ENCODE measurements at regions not wholly inside any gene's neighbourhood (a gene's known extent, or its start where the extent isn't known, plus 50 kb on each side); places are given as distances from the start of the nearest gene placed in this dataset.

GRCh38 chr10:118523775-118524174 lies 71.7 kb downstream of the PRLHR start:
- DNase-seq (no peak), ATAC-seq (no peak)
- WGBS (ENCODE audit: insufficient coverage, low coverage, low lambda C conversion rate, missing lambda C conversion rate) = 22% methylated on average over 2 of the region's 2 CpGs
- H3K4me3 ChIP-seq = no peak overlapping the region
- no peaks in the 10 kb centered on the region for H3K4me1 ChIP-seq
- H3K36me3 ChIP-seq = no peaks in the 10 kb centered on the region
- no peaks in the 10 kb centered on the region for H3K27me3 ChIP-seq
- no peak overlapping the region for H3K27ac ChIP-seq
- intact Hi-C loops (cut with DNase I) = no loop called here
- TF ChIP-seq, protein P1, sequence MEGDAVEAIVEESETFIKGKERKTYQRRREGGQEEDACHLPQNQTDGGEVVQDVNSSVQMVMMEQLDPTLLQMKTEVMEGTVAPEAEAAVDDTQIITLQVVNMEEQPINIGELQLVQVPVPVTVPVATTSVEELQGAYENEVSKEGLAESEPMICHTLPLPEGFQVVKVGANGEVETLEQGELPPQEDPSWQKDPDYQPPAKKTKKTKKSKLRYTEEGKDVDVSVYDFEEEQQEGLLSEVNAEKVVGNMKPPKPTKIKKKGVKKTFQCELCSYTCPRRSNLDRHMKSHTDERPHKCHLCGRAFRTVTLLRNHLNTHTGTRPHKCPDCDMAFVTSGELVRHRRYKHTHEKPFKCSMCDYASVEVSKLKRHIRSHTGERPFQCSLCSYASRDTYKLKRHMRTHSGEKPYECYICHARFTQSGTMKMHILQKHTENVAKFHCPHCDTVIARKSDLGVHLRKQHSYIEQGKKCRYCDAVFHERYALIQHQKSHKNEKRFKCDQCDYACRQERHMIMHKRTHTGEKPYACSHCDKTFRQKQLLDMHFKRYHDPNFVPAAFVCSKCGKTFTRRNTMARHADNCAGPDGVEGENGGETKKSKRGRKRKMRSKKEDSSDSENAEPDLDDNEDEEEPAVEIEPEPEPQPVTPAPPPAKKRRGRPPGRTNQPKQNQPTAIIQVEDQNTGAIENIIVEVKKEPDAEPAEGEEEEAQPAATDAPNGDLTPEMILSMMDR (IDR thresholded peaks at IDR 0.05) = no peak
- TF ChIP-seq POLR2A (IDR thresholded peaks at IDR 0.05) = no peak
- H3K9me3 ChIP-seq = no peaks in the 10 kb centered on the region

DNA sequence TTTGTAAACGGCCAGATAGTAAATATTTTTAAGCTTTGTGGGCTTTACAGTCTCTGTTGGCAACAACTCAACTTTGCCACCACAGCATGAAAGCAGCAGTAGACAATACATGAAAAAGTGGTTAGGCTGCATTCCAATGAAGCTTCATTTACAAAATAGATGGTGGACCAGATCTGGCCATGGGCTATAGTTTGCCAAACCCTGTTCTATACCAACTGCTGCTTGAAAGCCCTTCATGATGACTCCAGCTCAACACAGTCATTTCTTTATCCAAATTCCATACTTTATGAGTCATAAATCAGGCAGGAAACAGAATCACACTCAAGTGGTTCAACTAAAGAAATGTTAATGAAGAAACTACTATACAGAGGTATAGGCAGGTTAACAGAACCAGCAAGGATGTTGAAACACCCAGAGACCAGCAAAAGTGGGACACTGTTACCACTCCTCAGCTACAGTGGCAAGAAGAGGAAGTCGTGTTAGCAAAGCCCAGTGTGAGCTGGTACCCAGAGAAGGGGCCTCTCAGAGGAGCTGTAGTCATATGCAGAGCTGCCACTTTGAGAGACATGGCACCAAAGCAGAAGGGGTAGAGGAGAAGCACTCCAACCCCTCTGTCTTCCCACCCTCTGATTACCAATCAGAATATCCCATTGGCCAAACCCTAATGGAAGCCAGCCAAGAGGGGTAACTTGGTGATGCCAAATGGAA lies 72.5 kb downstream of the PRLHR start:
- Histone ChIP-seq H3K27ac (no peak overlapping the region), H3K4me3 (no peak overlapping the region), H3K27me3 (no peaks in the 10 kb centered on the region), H3K36me3 (no peaks in the 10 kb centered on the region), H3K9me3 (no peaks in the 10 kb centered on the region), H3K4me1 (no peaks in the 10 kb centered on the region)
- WGBS (ENCODE audit: insufficient coverage, low coverage, low lambda C conversion rate, missing lambda C conversion rate) = 16% methylated on average over 2 of the region's 2 CpGs
- ATAC-seq (no peak), DNase-seq (no peak)
- intact Hi-C loops (cut with DNase I) = no loop called here
- TF ChIP-seq, protein P1 (IDR thresholded peaks at IDR 0.05) = no peak
- TF ChIP-seq POLR2A (IDR thresholded peaks at IDR 0.05) = no peak

GRCh38 chr10:118521415-118522117 lies 73.9 kb downstream of the PRLHR start:
- H3K9me3 ChIP-seq = no peaks in the 10 kb centered on the region
- no peaks in the 10 kb centered on the region for H3K27me3 ChIP-seq
- H3K4me1 ChIP-seq = no peaks in the 10 kb centered on the region
- intact Hi-C loops (cut with DNase I) = no loop called here
- 61% methylated on average over 4 of the region's 5 CpGs for WGBS (ENCODE audit: insufficient coverage, low coverage, low lambda C conversion rate, missing lambda C conversion rate)
- ATAC-seq (no peak), DNase-seq (no peak)
- no peak overlapping the region for H3K4me3 ChIP-seq
- H3K36me3 ChIP-seq = no peaks in the 10 kb centered on the region
- H3K27ac ChIP-seq = no peak overlapping the region
- no peak for TF ChIP-seq POLR2A (IDR thresholded peaks at IDR 0.05)
- TF ChIP-seq, protein P1 (IDR thresholded peaks at IDR 0.05) = no peak

DNA sequence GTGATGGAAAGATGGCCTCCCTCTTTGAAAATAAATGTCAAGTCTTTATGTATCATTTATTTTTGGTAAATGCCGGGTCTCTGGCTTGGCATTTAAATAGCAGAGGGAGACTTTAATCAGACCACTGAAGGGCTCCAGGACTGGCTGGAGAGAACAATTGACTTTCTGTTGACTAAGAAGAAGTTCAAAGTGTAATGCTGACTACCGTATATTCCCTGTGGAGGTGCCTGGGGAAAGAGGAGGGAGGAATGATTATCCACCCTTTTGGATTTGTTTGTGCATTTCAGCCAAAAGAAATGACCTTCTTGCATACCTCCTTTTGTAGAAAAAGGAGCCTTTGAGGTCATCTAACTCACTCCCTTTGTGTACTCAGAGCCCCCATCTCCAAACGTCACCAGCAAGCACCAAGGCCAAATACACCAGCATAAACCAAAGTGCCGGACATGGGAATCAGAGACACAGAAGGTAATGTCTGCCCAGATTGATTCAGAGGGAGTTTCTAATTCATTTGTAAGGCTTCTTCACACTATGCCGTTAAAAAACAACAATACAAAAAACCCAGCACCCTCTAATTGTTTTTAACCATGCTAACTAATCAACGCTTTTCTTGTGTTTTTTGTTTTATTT lies 75.2 kb downstream of the PRLHR start:
- TF ChIP-seq, protein P1 (IDR thresholded peaks at IDR 0.05) = no peak
- no peak for TF ChIP-seq POLR2A (IDR thresholded peaks at IDR 0.05)
- DNase-seq (no peak), ATAC-seq (no peak)
- intact Hi-C loops (cut with DNase I) = no loop called here
- 48% methylated on average over 6 of the region's 6 CpGs for WGBS (ENCODE audit: insufficient coverage, low coverage, low lambda C conversion rate, missing lambda C conversion rate)
- Histone ChIP-seq H3K9me3 (no peaks in the 10 kb centered on the region), H3K27me3 (no peaks in the 10 kb centered on the region), H3K36me3 (no peaks in the 10 kb centered on the region), H3K4me3 (no peak overlapping the region), H3K4me1 (no peaks in the 10 kb centered on the region), H3K27ac (no peak overlapping the region)
